GM12875 (cell line): ENCODE measurements at regions not wholly inside any gene's neighbourhood (a gene's known extent, or its start where the extent isn't known, plus 50 kb on each side); places are given as distances from the start of the nearest gene placed in this dataset.

ENCODE experiments used
- H3K4me3 ChIP-seq: one replicate; pipeline ENCODE4 v1.5.1; 2011; ENCODE audit warnings: low read depth, low read length, control low read depth
- TF ChIP-seq, protein P1 (sequence below): IDR thresholded peaks from 2 replicates; pipeline ENCODE4 v1.5.1; 2011; ENCODE audit warnings: low read depth, mild to moderate bottlenecking, control low read depth, inconsistent platforms, low read length, moderate library complexity, borderline replicate concordance; ENCODE audit not compliant: insufficient read depth

- no peak overlapping the region for H3K4me3 ChIP-seq
- TF ChIP-seq, protein P1, sequence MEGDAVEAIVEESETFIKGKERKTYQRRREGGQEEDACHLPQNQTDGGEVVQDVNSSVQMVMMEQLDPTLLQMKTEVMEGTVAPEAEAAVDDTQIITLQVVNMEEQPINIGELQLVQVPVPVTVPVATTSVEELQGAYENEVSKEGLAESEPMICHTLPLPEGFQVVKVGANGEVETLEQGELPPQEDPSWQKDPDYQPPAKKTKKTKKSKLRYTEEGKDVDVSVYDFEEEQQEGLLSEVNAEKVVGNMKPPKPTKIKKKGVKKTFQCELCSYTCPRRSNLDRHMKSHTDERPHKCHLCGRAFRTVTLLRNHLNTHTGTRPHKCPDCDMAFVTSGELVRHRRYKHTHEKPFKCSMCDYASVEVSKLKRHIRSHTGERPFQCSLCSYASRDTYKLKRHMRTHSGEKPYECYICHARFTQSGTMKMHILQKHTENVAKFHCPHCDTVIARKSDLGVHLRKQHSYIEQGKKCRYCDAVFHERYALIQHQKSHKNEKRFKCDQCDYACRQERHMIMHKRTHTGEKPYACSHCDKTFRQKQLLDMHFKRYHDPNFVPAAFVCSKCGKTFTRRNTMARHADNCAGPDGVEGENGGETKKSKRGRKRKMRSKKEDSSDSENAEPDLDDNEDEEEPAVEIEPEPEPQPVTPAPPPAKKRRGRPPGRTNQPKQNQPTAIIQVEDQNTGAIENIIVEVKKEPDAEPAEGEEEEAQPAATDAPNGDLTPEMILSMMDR: no peak
Observed at GRCh38 chr13:106989876-106990275, 421.9 kb upstream of the ARGLU1 start.

- TF ChIP-seq, protein P1: no peak
Observed at GRCh38 chr13:106987427-106987785, 419.5 kb upstream of the ARGLU1 start.

GRCh38 chr13:106986687-106987426 lies 418.9 kb upstream of the ARGLU1 start:
- H3K4me3 ChIP-seq: no peak overlapping the region
- TF ChIP-seq, protein P1: no peak

More at GRCh38 chr13:106987427-106987785, 419.5 kb upstream of the ARGLU1 start:
- H3K4me3 ChIP-seq: no peak overlapping the region

- H3K4me3 ChIP-seq: no peak overlapping the region
- TF ChIP-seq, protein P1: no peak
Observed at GRCh38 chr13:106986033-106986484, 418.1 kb upstream of the ARGLU1 start.

GRCh38 chr13:106985481-106985880 lies 417.5 kb upstream of the ARGLU1 start:
- TF ChIP-seq, protein P1: no peak
- H3K4me3 ChIP-seq: no peak overlapping the region

DNA sequence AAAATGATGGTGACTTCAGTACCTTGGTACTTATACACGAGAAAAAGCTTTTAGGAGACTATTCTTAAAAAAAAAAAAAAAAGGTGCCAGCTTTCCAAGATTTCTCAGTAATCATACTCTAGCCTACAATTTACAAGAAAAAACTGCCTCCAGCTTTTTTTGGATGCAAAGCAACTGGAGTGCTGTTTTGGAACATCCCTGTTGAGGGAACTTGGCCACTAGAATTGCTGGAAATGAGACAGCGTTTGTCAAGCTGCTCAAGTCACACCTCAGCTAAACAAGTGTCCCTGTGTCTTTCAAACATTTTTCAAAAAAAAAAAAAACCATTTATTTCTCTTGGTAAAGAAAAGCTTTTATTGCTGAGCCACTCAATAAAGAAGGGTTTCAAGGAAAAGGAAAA lies 413.1 kb upstream of the ARGLU1 start:
- TF ChIP-seq, protein P1: no peak
- H3K4me3 ChIP-seq: no peak overlapping the region

DNA sequence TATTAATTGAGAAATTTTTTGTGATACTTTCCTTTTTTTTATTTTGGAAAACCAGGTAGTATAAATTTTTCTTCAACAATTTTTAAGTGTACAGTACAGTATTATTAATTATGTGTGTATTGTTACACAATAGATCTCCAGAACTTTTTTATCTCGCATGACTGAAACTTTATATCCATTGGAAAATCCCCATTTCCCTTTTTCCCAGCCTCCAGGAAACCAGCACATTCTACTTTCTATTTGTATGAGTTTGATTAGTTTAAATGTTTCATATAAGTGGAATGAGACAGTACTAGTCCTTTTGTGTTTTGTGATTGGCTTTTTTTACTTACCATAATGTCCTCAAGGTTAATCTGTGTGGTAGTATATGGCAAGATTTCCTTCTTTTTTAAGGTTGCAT lies 399.5 kb upstream of the ARGLU1 start:
- TF ChIP-seq, protein P1: no peak
- no peak overlapping the region for H3K4me3 ChIP-seq
